Neural progenitor cell (in vitro differentiated cells): ENCODE measurements at regions not wholly inside any gene's neighbourhood (a gene's known extent, or its start where the extent isn't known, plus 50 kb on each side); places are given as distances from the start of the nearest gene placed in this dataset.
"Not testable (repeated sequence)": the region's sequence is repeated elsewhere in the genome, so short reads cannot be mapped to it uniquely, and the experiment has no call there.

Source experiments
- DNase-seq: peaks from one replicate; pipeline ENCODE4 v3.0.0-alpha.2; 2016; ENCODE audit warnings: low spot score
- H2AFZ ChIP-seq: fragments of 200-600 bp; sonication (generic); replicated peaks from 2 replicates; pipeline ENCODE4 v1.6.1; 2016; ENCODE audit warnings: antibody characterized with exemption
- H3F3A ChIP-seq: fragments of 200-600 bp; sonication (generic); 2 replicates; pipeline ENCODE4 v1.6.1; 2016; ENCODE audit warnings: antibody characterized with exemption, low read depth
- H3K27ac ChIP-seq: fragments of 200-600 bp; sonication (generic); 2 replicates; pipeline ENCODE4 v1.5.1; 2016; ENCODE audit warnings: mild to moderate bottlenecking
- H3K27me3 ChIP-seq: fragments of 200-600 bp; sonication (generic); 2 replicates; pipeline ENCODE4 v1.6.1; 2016; ENCODE audit warnings: mild to moderate bottlenecking, moderate library complexity
- H3K36me3 ChIP-seq: fragments of 200-600 bp; sonication (generic); 2 replicates; pipeline ENCODE4 v1.5.1; 2016
- H3K4me1 ChIP-seq: fragments of 200-600 bp; sonication (generic); 2 replicates; pipeline ENCODE4 v1.6.1; 2016; ENCODE audit warnings: mixed run types
- H3K4me2 ChIP-seq: fragments of 200-600 bp; sonication (generic); 2 replicates; pipeline ENCODE4 v1.6.1; 2016
- H3K4me3 ChIP-seq: fragments of 200-600 bp; sonication (generic); 2 replicates; pipeline ENCODE4 v1.5.1; 2016
- H3K79me2 ChIP-seq: fragments of 200-600 bp; sonication (generic); 2 replicates; pipeline ENCODE4 v1.6.1; 2016; ENCODE audit warnings: low read depth
- H3K9ac ChIP-seq: fragments of 200-600 bp; sonication (generic); 2 replicates; pipeline ENCODE4 v1.6.1; 2016
- H3K9me3 ChIP-seq: fragments of 200-600 bp; sonication (generic); 2 replicates; pipeline ENCODE4 v1.5.1; 2016; ENCODE audit warnings: low read depth
- H4K20me1 ChIP-seq: fragments of 200-600 bp; sonication (generic); 2 replicates; pipeline ENCODE4 v1.6.1; 2016; ENCODE audit warnings: low read depth
- H3K27ac Mint-ChIP-seq: 3 replicates; pipeline ENCODE4 v1.8.0; 2021; ENCODE audit warnings: mixed read lengths
- H3K27me3 Mint-ChIP-seq: 2 replicates; pipeline ENCODE4 v1.8.0; 2022; ENCODE audit warnings: low read depth, mild to moderate bottlenecking, inconsistent platforms, moderate library complexity, mixed read lengths; ENCODE audit not compliant: insufficient read depth
- H3K36me3 Mint-ChIP-seq: 3 replicates; pipeline ENCODE4 v1.8.0; 2021; ENCODE audit warnings: mixed read lengths
- H3K4me1 Mint-ChIP-seq: 3 replicates; pipeline ENCODE4 v1.8.0; 2021; ENCODE audit warnings: mixed read lengths
- H3K4me3 Mint-ChIP-seq: 3 replicates; pipeline ENCODE4 v1.8.0; 2021; ENCODE audit warnings: mild to moderate bottlenecking, moderate library complexity, mixed read lengths
- H3K9me3 Mint-ChIP-seq: 3 replicates; pipeline ENCODE4 v1.8.0; 2020; ENCODE audit warnings: mixed read lengths
- EZH2 ChIP-seq: fragments of 200-600 bp; sonication (generic); IDR thresholded peaks from 2 replicates; pipeline ENCODE4 v1.6.1; 2017; ENCODE audit warnings: antibody characterized with exemption, mild to moderate bottlenecking, moderate library complexity
- EZH2phosphoT487 ChIP-seq: fragments of 200-600 bp; sonication (generic); IDR thresholded peaks from 2 replicates; pipeline ENCODE4 v1.6.1; 2017; ENCODE audit warnings: antibody characterized with exemption
- TF ChIP-seq, protein P1 (sequence below): fragments of 200-600 bp; sonication (generic); IDR thresholded peaks from 2 replicates; pipeline ENCODE4 v1.5.1; 2017; ENCODE audit warnings: antibody characterized with exemption, mild to moderate bottlenecking

DNA sequence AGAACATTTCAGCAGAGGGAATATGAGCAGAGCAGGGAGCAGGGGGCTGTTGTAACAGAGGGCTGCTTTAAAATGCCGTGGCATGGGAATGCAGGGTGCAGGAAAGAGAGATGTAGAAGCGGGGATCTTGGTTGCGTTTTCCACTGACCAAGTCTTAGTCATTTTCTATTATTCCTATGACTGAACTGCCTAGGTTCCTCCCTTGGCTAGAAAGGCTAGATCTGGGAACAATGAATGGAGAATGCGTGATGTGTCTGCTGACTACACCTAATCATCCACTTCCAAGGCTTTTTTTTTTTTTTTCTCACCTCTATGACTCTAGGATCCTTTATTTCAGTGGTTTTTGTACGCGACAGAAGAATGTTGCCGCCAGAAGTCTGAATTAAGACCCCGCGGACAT is 607.4 kb upstream of the TBL1XR1 start:
- DNase-seq = no peak
- H3K4me3 ChIP-seq = no peak overlapping the region
- no peaks in the 10 kb centered on the region for H3K36me3 ChIP-seq
- no peak overlapping the region for H3K27ac Mint-ChIP-seq
- no peaks in the 10 kb centered on the region for H3K79me2 ChIP-seq
- peaks cover 5% of the 10 kb centered on the region for H3K4me1 Mint-ChIP-seq
- no peaks in the 10 kb centered on the region for H4K20me1 ChIP-seq
- no peak overlapping the region for H3K27ac ChIP-seq
- no peaks in the 10 kb centered on the region for H3F3A ChIP-seq
- H3K9me3 ChIP-seq = no peaks in the 10 kb centered on the region
- H3K4me1 ChIP-seq = no peaks in the 10 kb centered on the region
- H3K4me2 ChIP-seq = no peak overlapping the region
- no peaks in the 10 kb centered on the region for H3K27me3 ChIP-seq
- H3K9me3 Mint-ChIP-seq = peaks cover 12% of the 10 kb centered on the region
- H3K27me3 Mint-ChIP-seq = no peaks in the 10 kb centered on the region
- H2AFZ ChIP-seq = no peak overlapping the region
- TF ChIP-seq, protein P1, sequence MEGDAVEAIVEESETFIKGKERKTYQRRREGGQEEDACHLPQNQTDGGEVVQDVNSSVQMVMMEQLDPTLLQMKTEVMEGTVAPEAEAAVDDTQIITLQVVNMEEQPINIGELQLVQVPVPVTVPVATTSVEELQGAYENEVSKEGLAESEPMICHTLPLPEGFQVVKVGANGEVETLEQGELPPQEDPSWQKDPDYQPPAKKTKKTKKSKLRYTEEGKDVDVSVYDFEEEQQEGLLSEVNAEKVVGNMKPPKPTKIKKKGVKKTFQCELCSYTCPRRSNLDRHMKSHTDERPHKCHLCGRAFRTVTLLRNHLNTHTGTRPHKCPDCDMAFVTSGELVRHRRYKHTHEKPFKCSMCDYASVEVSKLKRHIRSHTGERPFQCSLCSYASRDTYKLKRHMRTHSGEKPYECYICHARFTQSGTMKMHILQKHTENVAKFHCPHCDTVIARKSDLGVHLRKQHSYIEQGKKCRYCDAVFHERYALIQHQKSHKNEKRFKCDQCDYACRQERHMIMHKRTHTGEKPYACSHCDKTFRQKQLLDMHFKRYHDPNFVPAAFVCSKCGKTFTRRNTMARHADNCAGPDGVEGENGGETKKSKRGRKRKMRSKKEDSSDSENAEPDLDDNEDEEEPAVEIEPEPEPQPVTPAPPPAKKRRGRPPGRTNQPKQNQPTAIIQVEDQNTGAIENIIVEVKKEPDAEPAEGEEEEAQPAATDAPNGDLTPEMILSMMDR = no peak
- TF ChIP-seq EZH2phosphoT487 (no peak), EZH2 (no peak)
- H3K36me3 Mint-ChIP-seq = no peaks in the 10 kb centered on the region
- H3K9ac ChIP-seq = no peak overlapping the region
- H3K4me3 Mint-ChIP-seq = no peak overlapping the region

DNA sequence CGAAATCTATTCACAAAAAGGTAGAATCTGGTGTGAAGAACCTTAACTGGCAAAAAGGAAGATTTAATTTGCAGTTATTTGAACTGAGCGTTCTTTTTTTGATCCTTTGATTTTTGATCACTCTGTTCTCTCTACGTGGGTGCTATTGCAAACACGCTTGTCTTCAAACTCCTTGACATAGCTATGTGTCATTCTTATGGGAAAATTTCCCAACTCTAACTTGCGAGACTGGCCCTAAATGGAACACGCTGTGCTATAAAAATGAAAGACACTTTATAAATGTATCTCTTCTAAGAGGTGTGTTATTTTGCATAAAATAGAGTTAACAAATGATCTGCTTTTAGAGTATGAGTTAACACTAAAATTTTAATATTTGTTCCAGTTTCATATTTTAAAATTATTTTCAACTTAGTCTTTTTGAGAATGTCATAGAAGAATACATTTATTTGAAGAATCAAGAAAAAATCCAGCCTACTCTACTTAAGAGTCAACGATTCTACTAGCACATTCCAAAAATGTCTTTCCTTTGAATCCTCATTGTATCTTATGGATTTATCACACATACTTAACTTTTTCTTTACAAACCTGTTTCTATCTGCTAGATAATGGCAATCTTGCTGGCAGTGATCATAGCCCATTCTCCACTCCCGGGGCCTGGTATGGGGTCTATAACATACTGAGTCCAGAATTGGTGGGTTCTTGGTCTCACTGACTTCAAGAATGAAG is 610.0 kb upstream of the TBL1XR1 start:
- Histone ChIP-seq H2AFZ (no peak overlapping the region), H4K20me1 (no peaks in the 10 kb centered on the region), H3K4me3 (no peak overlapping the region), H3K27ac (no peak overlapping the region), H3K4me1 (no peaks in the 10 kb centered on the region), H3K9ac (no peak overlapping the region), H3K4me2 (no peak overlapping the region), H3K9me3 (no peaks in the 10 kb centered on the region), H3K36me3 (no peaks in the 10 kb centered on the region), H3K27me3 (no peaks in the 10 kb centered on the region), H3K79me2 (no peaks in the 10 kb centered on the region), H3F3A (no peaks in the 10 kb centered on the region)
- Mint-ChIP-seq H3K9me3 (peaks cover 9% of the 10 kb centered on the region), H3K36me3 (no peaks in the 10 kb centered on the region), H3K27ac (no peak overlapping the region), H3K4me1 (peaks cover 4% of the 10 kb centered on the region), H3K27me3 (no peaks in the 10 kb centered on the region), H3K4me3 (no peak overlapping the region)
- TF ChIP-seq EZH2phosphoT487 (no peak), EZH2 (no peak)
- TF ChIP-seq, protein P1 = no peak
- DNase-seq = no peak

DNA sequence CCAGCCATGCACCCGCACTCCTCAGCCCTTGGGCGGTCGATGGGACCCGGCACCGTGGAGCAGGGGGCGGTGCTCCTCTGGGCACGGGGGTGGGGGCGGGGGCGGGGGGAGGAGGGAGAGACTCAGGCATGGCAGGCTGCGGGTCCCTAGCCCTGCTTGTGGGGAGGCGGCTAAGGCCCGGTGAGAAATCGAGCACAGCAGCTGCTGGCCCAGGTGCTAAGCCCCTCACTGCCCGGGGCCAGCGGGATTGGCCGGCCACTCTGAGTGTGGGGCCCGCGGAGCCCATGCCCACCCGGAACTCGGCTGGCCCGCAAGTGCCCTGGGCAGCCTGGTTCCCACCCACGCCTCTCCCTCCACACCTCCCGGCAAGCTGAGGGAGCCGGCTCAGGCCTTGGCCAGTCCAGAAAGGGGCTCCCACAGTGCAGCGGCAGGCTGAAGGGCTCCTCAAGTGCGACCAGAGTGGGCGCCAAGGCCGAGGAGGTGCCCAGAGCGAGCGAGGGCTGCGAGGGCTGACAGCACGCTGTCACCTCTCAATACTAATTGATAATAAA is 611.7 kb upstream of the TBL1XR1 start:
- not testable (repeated sequence) for H3K9ac ChIP-seq, H3K27ac ChIP-seq, H3K4me3 Mint-ChIP-seq, H3K9me3 ChIP-seq, DNase-seq, H3K4me1 Mint-ChIP-seq, H3K9me3 Mint-ChIP-seq, H3K79me2 ChIP-seq, H3K27me3 Mint-ChIP-seq, H3K36me3 Mint-ChIP-seq, H3K27me3 ChIP-seq, H3K4me2 ChIP-seq, H3K27ac Mint-ChIP-seq, H3K36me3 ChIP-seq, H3F3A ChIP-seq, H3K4me3 ChIP-seq, H4K20me1 ChIP-seq, H3K4me1 ChIP-seq, H2AFZ ChIP-seq

DNA sequence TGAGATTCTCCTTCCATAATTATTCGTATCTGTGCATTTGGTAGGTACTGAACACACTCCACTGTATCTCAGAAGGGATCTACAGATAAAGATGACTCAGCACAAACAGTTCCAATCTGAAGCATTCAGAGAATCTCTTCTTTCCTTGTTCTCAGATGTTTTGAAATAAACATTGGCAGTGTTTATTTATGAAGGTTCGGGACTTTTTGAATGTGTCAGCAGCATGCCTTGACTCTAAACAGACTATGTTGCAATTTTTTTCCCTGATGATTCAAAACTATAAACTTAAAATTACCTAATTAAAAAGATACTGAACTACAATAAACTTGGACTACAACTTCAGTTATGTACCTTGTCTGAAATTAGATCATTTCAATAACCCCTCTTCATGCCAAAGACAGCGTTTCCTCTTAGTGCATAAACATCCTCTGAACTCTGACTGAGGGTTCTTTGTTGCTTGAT is 612.9 kb upstream of the TBL1XR1 start:
- Histone ChIP-seq H3F3A (no peaks in the 10 kb centered on the region), H3K9me3 (no peaks in the 10 kb centered on the region), H2AFZ (no peak overlapping the region), H3K27ac (no peak overlapping the region), H4K20me1 (no peaks in the 10 kb centered on the region), H3K4me3 (no peak overlapping the region), H3K79me2 (no peaks in the 10 kb centered on the region), H3K4me2 (no peak overlapping the region), H3K4me1 (no peaks in the 10 kb centered on the region), H3K27me3 (no peaks in the 10 kb centered on the region), H3K36me3 (no peaks in the 10 kb centered on the region), H3K9ac (no peak overlapping the region)
- Mint-ChIP-seq H3K4me1 (no peaks in the 10 kb centered on the region), H3K36me3 (no peaks in the 10 kb centered on the region), H3K27ac (no peak overlapping the region), H3K27me3 (no peaks in the 10 kb centered on the region), H3K4me3 (no peak overlapping the region), H3K9me3 (peaks cover 7% of the 10 kb centered on the region)
- no peak for TF ChIP-seq EZH2
- no peak for TF ChIP-seq EZH2phosphoT487
- TF ChIP-seq, protein P1 = no peak
- no peak for DNase-seq
